HG03060 (cell line): ENCODE measurements at regions not wholly inside any gene's neighbourhood (a gene's known extent, or its start where the extent isn't known, plus 50 kb on each side); places are given as distances from the start of the nearest gene placed in this dataset.
"Not testable (repeated sequence)": the region's sequence is repeated elsewhere in the genome, so short reads cannot be mapped to it uniquely, and the experiment has no call there.

ENCODE experiments used
- ATAC-seq: cut with Tn5 transposase; IDR thresholded peaks from one replicate; pipeline ENCODE4 v1.9.1; 2021; ENCODE audit warnings: low read depth, moderate number of reproducible peaks; ENCODE audit not compliant: unreplicated experiment

- ATAC-seq: no peak
Observed at GRCh38 chr6:15817100-15817499, 154.3 kb upstream of the DTNBP1 start.

- no peak for ATAC-seq
Observed at GRCh38 chr6:15816661-15817060, 153.8 kb upstream of the DTNBP1 start.

- not testable (repeated sequence) for ATAC-seq
Observed at GRCh38 chr6:15813698-15814097, 150.9 kb upstream of the DTNBP1 start.

- no peak for ATAC-seq
Observed at GRCh38 chr6:15811107-15811506, 148.3 kb upstream of the DTNBP1 start.

- no peak for ATAC-seq
Observed at GRCh38 chr6:15810618-15811017, 147.8 kb upstream of the DTNBP1 start.

- ATAC-seq: no peak
Observed at GRCh38 chr6:15809367-15809766, 146.5 kb upstream of the DTNBP1 start.

- no peak for ATAC-seq
Observed at GRCh38 chr6:15804164-15805154, 141.6 kb upstream of the DTNBP1 start.

- no peak for ATAC-seq
Observed at GRCh38 chr6:15802466-15802865, 139.6 kb upstream of the DTNBP1 start.

- ATAC-seq: no peak
Observed at GRCh38 chr6:15801912-15802311, 139.1 kb upstream of the DTNBP1 start.

- ATAC-seq: no peak
Observed at GRCh38 chr6:15800841-15801617, 138.2 kb upstream of the DTNBP1 start.

- ATAC-seq: no peak
Observed at GRCh38 chr6:15798533-15799255, 135.9 kb upstream of the DTNBP1 start.

GRCh38 chr6:15796844-15797243 is 134.0 kb upstream of the DTNBP1 start:
- no peak for ATAC-seq

- no peak for ATAC-seq
Observed at GRCh38 chr6:15796130-15796771, 133.4 kb upstream of the DTNBP1 start.

GRCh38 chr6:15793826-15794225 is 131.0 kb upstream of the DTNBP1 start:
- no peak for ATAC-seq

GRCh38 chr6:15793288-15793687 is 130.5 kb upstream of the DTNBP1 start:
- no peak for ATAC-seq

GRCh38 chr6:15792842-15793241 is 130.0 kb upstream of the DTNBP1 start:
- no peak for ATAC-seq

GRCh38 chr6:15791448-15792181 is 128.8 kb upstream of the DTNBP1 start:
- ATAC-seq: no peak

- ATAC-seq: no peak
Observed at GRCh38 chr6:15790116-15790515, 127.3 kb upstream of the DTNBP1 start.

GRCh38 chr6:15786846-15787245 is 124.0 kb upstream of the DTNBP1 start:
- no peak for ATAC-seq

- no peak for ATAC-seq
Observed at GRCh38 chr6:15783484-15783883, 120.7 kb upstream of the DTNBP1 start.
